BLaER1 treated with 17β-estradiol and CSF1 and Interleukin-3, amounts not matched to agents 10 nM and 100 nM (cell line): ENCODE measurements at regions not wholly inside any gene's neighbourhood (a gene's known extent, or its start where the extent isn't known, plus 50 kb on each side); places are given as distances from the start of the nearest gene placed in this dataset.
"Not testable (repeated sequence)": the region's sequence is repeated elsewhere in the genome, so short reads cannot be mapped to it uniquely, and the experiment has no call there.

ENCODE experiments used
- H3K27ac ChIP-seq, 11 experiments: shearing (Covaris generic); formaldehyde crosslinking; 2 replicates each; pipeline ENCODE4 v1.8.1; 2022
- H3K27me3 ChIP-seq, 11 experiments: shearing (Covaris generic); formaldehyde crosslinking; 2 replicates each; pipeline ENCODE4 v1.8.1; 2022
- H3K36me3 ChIP-seq, 11 experiments: shearing (Covaris generic); formaldehyde crosslinking; 2 replicates each; pipeline ENCODE4 v1.8.1; 2022
- H3K4me1 ChIP-seq, 10 experiments: shearing (Covaris generic); formaldehyde crosslinking; 2 replicates each; pipeline ENCODE4 v1.8.1; 2022
- H3K4me2 ChIP-seq, 11 experiments: shearing (Covaris generic); formaldehyde crosslinking; 2 replicates each; pipeline ENCODE4 v1.8.1; 2022
- H3K4me3 ChIP-seq, 10 experiments: shearing (Covaris generic); formaldehyde crosslinking; 2 replicates each; pipeline ENCODE4 v1.8.1; 2022
- H3K9ac ChIP-seq, 11 experiments: shearing (Covaris generic); formaldehyde crosslinking; 2 replicates each; pipeline ENCODE4 v1.8.1; 2022
- H3K9me3 ChIP-seq, 11 experiments: shearing (Covaris generic); formaldehyde crosslinking; replicated peaks in 1 of 11; 2 replicates each; pipeline ENCODE4 v1.8.1; 2022
- H4K20me1 ChIP-seq, 11 experiments: shearing (Covaris generic); formaldehyde crosslinking; 2 replicates each; pipeline ENCODE4 v1.8.1; 2022
- Cebpa-rat ChIP-seq, 11 experiments: shearing (Covaris generic); IDR thresholded peaks; 2 replicates each; pipeline ENCODE4 v1.8.1; 2022

DNA sequence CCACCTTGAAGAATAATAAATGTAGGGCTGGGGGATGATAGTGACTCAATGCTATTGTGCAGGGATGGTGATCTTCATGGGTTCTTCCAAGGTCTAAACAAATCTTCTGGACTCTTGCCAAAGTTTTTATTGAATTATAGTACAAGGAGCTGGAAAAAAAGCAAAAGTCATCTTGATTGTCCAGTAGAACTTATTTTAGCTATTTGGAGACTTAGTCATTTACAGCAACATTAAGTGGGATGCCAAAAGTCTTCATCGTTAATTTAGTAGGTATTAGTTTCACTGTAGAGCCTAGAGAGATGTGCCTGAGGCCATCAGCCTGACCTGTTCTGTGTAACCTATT, 212.9 kb upstream of the TBX18 start:
- TF ChIP-seq Cebpa-rat (IDR thresholded peaks at IDR 0.05) = no peak
- no peaks in the 10 kb centered on the region for H3K27me3 ChIP-seq
- no peaks in the 10 kb centered on the region for H3K4me1 ChIP-seq
- no peak overlapping the region for H3K9ac ChIP-seq
- H3K36me3 ChIP-seq = no peaks in the 10 kb centered on the region
- no peak overlapping the region for H3K27ac ChIP-seq
- H3K4me3 ChIP-seq = no peak overlapping the region
- no peaks in the 10 kb centered on the region for H3K9me3 ChIP-seq
- no peaks in the 10 kb centered on the region for H4K20me1 ChIP-seq
- no peak overlapping the region for H3K4me2 ChIP-seq

DNA sequence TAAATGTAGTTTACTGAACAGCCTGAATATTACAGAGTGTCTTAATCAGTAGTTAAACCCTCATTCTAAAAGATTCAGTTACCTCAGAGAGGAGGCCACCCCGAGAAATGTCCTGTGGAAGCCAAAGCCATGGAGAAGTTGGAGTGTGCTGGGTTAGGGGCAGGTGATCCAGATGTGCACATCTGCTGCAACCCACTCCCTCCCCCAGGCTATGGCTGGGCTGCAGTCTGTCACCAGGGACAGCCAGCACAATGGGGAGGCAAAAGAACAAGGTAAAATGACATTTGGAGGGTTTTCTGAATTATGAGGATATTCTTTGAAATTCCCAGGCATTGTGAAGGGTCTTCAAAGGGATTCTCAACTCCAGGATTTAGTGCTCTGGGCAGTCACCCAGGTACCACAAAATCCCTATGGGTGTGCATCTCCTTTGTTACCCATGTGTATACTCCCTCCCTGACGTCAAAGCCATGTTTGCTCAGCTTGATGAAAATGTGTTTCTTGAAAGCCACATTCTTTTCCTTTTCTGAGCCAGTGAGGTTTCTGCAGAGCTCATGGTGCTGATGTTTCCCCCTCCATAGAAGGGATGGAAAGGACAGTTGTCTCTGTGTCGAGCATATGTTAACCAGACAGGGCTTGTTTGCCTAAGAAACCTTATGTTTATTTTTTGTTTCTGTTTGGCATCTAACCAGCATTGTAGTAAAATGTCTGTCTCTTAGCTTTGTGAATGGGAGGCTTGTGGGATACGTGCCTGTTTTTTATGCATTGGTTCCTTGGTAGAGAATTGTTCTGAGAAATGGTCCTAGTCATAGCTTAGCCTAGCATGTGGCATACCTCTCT, 212.3 kb upstream of the TBX18 start:
- no peaks in the 10 kb centered on the region for H4K20me1 ChIP-seq
- H3K27me3 ChIP-seq = no peaks in the 10 kb centered on the region
- no peak for TF ChIP-seq Cebpa-rat (IDR thresholded peaks at IDR 0.05)
- H3K4me2 ChIP-seq = no peak overlapping the region
- H3K27ac ChIP-seq = no peak overlapping the region
- H3K36me3 ChIP-seq = no peaks in the 10 kb centered on the region
- no peaks in the 10 kb centered on the region for H3K9me3 ChIP-seq
- H3K4me1 ChIP-seq = no peaks in the 10 kb centered on the region
- no peak overlapping the region for H3K4me3 ChIP-seq
- H3K9ac ChIP-seq = no peak overlapping the region

DNA sequence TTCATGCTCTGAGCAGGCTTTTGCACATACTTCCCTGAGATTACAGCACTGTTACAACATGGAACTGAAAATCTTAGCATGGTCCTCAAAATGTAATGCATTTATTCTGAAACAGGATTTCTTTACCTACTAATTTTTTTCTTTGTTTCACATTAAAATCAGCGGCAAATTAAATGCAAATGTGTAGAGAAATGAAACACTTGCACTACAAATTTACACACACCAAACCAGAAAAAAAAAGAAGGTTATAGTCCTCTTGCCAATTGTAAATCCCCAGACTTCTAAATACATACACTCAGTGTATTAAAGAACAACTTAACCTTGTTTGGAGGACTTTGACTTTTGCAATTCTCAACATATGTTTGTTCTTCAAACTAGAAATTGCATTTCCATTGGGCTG, 210.9 kb upstream of the TBX18 start:
- H3K4me3 ChIP-seq = no peak overlapping the region
- H3K4me2 ChIP-seq = no peak overlapping the region
- no peaks in the 10 kb centered on the region for H3K4me1 ChIP-seq
- no peaks in the 10 kb centered on the region for H4K20me1 ChIP-seq
- H3K9ac ChIP-seq = no peak overlapping the region
- TF ChIP-seq Cebpa-rat (IDR thresholded peaks at IDR 0.05) = no peak
- H3K27ac ChIP-seq = no peak overlapping the region
- no peaks in the 10 kb centered on the region for H3K9me3 ChIP-seq
- H3K36me3 ChIP-seq = no peaks in the 10 kb centered on the region
- no peaks in the 10 kb centered on the region for H3K27me3 ChIP-seq

DNA sequence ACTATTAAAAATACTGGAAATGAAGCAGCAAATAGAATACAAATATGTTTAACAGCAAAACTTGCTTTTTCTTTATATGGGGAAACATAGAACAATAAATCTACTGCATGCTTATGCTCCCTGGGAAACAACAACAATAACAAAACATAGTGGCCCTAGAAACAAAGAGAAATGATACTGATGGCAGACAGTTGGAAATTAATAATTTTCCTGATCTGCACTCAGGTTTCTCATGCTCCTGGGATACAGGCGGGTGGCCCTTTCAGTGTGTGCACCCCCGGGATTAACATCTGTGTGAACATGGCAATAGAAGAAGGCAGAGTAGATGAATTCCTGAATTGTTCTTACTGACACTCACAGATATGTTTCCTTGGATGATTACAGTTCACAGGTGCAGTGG, 209.2 kb upstream of the TBX18 start:
- no peaks in the 10 kb centered on the region for H3K36me3 ChIP-seq
- no peaks in the 10 kb centered on the region for H4K20me1 ChIP-seq
- no peak overlapping the region for H3K4me3 ChIP-seq
- no peak for TF ChIP-seq Cebpa-rat (IDR thresholded peaks at IDR 0.05)
- H3K9ac ChIP-seq = no peak overlapping the region
- no peaks in the 10 kb centered on the region for H3K4me1 ChIP-seq
- H3K27ac ChIP-seq = no peak overlapping the region
- peaks cover 0 to 9% (median under 1%) of the 10 kb centered on the region in 11 experiments; a peak in 7 of 22 replicates for H3K9me3 ChIP-seq
- H3K27me3 ChIP-seq = no peaks in the 10 kb centered on the region
- H3K4me2 ChIP-seq = no peak overlapping the region

DNA sequence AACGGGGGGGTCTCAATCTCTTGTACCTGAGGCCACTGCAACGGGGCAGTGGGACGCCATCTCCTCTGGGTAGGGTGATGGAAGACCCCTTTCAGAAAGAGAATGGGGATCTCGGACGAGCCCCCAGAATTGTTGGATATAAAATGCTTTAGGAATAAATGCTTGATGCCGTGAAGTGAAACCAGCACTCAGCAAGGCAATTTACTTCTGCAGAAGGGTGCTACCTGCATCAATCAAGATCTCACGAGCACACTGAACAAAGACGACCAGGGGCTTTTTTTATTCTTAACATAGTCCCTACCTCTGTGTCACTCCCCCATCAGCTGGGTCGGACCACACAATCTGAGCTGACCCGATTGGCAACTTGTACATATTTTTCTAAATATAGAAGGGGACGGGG, 203.6 kb upstream of the TBX18 start:
- TF ChIP-seq Cebpa-rat (IDR thresholded peaks at IDR 0.05) = no peak
- no peak overlapping the region for H3K4me2 ChIP-seq

DNA sequence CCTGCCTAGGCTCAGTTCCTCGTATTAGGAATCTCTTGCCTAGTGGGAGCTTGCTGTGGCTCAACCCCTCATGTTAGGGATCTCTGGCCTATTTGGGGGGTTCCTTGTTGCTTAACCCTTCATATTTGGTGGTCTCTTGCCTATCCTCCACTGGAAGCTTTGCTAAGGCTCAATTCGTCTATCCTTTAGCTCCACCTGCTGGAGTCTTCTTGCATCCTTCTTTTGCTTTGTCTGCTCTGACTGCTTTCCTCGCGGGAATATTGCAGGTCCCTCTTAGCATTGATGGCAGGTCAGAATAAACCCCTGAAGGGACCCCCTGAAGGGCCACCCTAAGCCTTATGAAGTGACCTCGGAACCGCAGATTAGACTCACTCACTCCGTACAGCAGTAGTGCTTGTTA, 203.0 kb upstream of the TBX18 start:
- Histone ChIP-seq H3K9ac (no peak overlapping the region), H3K4me2 (no peak overlapping the region)

More for the DNA sequence above, 203.6 kb upstream of the TBX18 start:
- H4K20me1 ChIP-seq = no peaks in the 10 kb centered on the region
- H3K4me3 ChIP-seq = no peak overlapping the region
- no peak overlapping the region for H3K9ac ChIP-seq
- peaks cover 11 to 24% (median 14%) of the 10 kb centered on the region in 11 experiments; a peak in 19 of 22 replicates for H3K9me3 ChIP-seq
- H3K36me3 ChIP-seq = no peaks in the 10 kb centered on the region
- no peaks in the 10 kb centered on the region for H3K4me1 ChIP-seq
- H3K27me3 ChIP-seq = no peaks in the 10 kb centered on the region
- no peak overlapping the region for H3K27ac ChIP-seq

DNA sequence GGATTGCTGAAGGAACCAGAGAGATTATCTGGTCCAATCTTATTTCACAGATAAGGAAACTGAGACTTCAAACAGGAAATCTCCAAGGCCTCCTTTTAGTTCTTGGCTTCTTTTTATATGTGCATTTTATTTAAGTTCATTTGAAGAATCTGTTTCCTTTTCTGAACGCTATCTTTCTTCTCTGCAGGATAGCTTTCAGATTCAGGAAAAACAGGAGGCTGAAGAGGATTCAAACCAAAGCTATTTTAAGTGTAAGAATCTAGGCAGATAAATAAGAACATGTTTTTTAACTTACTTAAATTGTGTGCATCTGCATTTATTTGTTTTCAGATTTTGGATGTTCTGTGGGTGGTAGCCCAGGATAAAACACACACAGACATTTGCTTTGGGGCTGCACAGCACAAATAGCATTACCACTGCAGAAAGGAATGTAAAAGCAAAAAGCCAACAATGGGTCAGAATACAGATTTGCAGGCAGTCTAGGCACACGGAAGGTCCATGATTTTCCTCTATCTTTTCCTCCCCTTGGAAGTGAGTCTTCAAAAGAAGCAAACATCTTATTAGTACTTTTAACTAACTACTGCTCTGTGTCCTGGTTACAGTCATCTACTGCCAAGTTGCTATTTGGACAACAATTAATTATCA, 188.8 kb upstream of the TBX18 start:
- Histone ChIP-seq H4K20me1 (no peaks in the 10 kb centered on the region), H3K4me3 (no peak overlapping the region), H3K4me1 (no peaks in the 10 kb centered on the region), H3K27ac (no peak overlapping the region), H3K9ac (no peak overlapping the region), H3K4me2 (no peak overlapping the region), H3K27me3 (no peaks in the 10 kb centered on the region), H3K36me3 (no peaks in the 10 kb centered on the region), H3K9me3 (peaks cover 0 to 9% (median 0%) of the 10 kb centered on the region in 11 experiments; a peak in 3 of 22 replicates)
- TF ChIP-seq Cebpa-rat (IDR thresholded peaks at IDR 0.05) = no peak

More for the DNA sequence above, 203.0 kb upstream of the TBX18 start:
- no peak for TF ChIP-seq Cebpa-rat (IDR thresholded peaks at IDR 0.05)
- H3K4me3 ChIP-seq = no peak overlapping the region
- H3K4me1 ChIP-seq = no peaks in the 10 kb centered on the region
- H4K20me1 ChIP-seq = no peaks in the 10 kb centered on the region
- H3K9me3 ChIP-seq = peaks cover 11 to 29% (median 14%) of the 10 kb centered on the region in 11 experiments; a peak in 19 of 22 replicates
- no peaks in the 10 kb centered on the region for H3K27me3 ChIP-seq
- no peak overlapping the region for H3K27ac ChIP-seq
- H3K36me3 ChIP-seq = no peaks in the 10 kb centered on the region

DNA sequence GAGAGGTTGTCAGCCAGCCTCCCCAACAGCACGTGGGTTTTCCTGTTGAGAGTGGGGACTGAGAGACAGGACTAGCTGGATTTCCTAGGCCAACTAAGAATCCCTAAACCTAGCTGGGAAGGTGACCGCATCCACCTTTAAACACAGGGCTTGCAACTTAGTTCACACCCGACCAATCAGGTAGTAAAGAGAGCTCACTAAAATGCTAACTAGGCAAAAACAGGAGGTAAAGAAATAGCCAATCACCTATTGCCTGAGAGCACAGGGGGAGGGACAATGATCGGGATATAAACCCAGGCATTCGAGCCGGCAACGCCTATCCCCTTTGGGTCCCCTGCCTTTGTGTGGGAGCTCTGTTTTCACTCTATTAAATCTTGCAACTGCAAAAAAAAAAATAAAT, 180.5 kb upstream of the TBX18 start:
- H3K4me3 ChIP-seq, H4K20me1 ChIP-seq, H3K27me3 ChIP-seq, H3K27ac ChIP-seq, H3K9ac ChIP-seq, H3K4me1 ChIP-seq, H3K4me2 ChIP-seq, H3K9me3 ChIP-seq, H3K36me3 ChIP-seq: not testable (repeated sequence)

DNA sequence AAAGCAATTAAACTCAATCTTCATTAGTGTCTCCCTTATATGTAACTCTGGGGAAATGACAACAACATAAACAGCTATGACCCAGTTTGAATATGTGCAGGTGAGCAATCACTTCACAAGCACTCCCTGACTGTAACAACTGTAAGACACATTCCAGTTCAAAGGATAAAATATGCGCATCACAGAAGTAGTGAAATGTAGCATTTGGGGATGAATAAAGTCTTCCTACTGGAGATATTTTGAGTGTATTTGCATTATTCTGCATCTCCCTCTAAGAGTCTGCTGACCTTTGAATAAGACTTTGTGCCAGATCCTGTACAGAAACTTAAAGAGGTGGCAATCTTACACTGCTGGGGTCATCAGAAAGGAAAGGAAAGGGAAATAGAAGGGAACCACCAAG, 179.5 kb upstream of the TBX18 start:
- Histone ChIP-seq H3K4me3 (no peak overlapping the region), H4K20me1 (no peaks in the 10 kb centered on the region), H3K36me3 (no peaks in the 10 kb centered on the region), H3K27ac (no peak overlapping the region), H3K27me3 (no peaks in the 10 kb centered on the region), H3K4me2 (no peak overlapping the region), H3K4me1 (no peaks in the 10 kb centered on the region), H3K9ac (no peak overlapping the region), H3K9me3 (no peaks in the 10 kb centered on the region)
- no peak for TF ChIP-seq Cebpa-rat (IDR thresholded peaks at IDR 0.05)

DNA sequence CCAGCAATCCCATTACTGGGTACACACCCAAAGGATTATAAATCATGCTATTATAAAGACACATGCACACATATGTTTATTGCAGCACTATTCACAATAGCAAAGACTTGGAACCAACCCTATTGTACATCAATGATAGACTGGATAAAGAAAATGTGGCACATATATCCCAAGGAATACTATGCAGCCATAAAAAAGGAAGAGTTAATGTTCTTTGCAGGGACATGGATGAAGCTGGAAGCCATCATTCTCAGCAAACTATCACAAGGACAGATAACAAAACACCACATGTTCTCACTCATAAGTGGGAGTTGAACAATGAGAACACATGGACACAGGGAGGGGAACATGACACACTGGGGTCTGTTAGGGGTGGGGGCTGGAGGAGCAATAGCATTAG, 177.2 kb upstream of the TBX18 start:
- H3K9me3 ChIP-seq = not testable (repeated sequence)

More for the DNA sequence above, 177.2 kb upstream of the TBX18 start:
- not testable (repeated sequence) for H3K27ac ChIP-seq, H4K20me1 ChIP-seq, H3K4me3 ChIP-seq, H3K9ac ChIP-seq, H3K27me3 ChIP-seq, H3K4me2 ChIP-seq, H3K4me1 ChIP-seq, H3K36me3 ChIP-seq
